ENCODE measurements at regions not wholly inside any gene's neighbourhood (a gene's known extent, or its start where the extent isn't known, plus 50 kb on each side); places are given as distances from the start of the nearest gene placed in this dataset.

- no peak for TF ChIP-seq CTCF (IDR thresholded peaks at IDR 0.05; ENCODE audit: low read depth, low read length, missing control alignments)
- H3K4me3 ChIP-seq (ENCODE audit: low read depth, low read length): no peak overlapping the region
- in situ Hi-C loops (cut with HindIII; ENCODE audit: low sequenced_read_pairs): no loop called here
- DNase-seq (ENCODE audit: low read depth): no peak
Observed at GRCh38 chr20:52536040-52536439, 344.5 kb upstream of the ZFP64 start.

GRCh38 chr20:52534616-52535015, 343.0 kb upstream of the ZFP64 start:
- no peak for TF ChIP-seq CTCF (IDR thresholded peaks at IDR 0.05; ENCODE audit: low read depth, low read length, missing control alignments)
- in situ Hi-C loops (cut with HindIII; ENCODE audit: low sequenced_read_pairs): no loop called here
- H3K4me3 ChIP-seq (ENCODE audit: low read depth, low read length): no peak overlapping the region
- no peak for DNase-seq (ENCODE audit: low read depth)

GRCh38 chr20:52533401-52533800, 341.8 kb upstream of the ZFP64 start:
- in situ Hi-C loops (cut with HindIII; ENCODE audit: low sequenced_read_pairs): no loop called here
- H3K4me3 ChIP-seq (ENCODE audit: low read depth, low read length): no peak overlapping the region
- DNase-seq (ENCODE audit: low read depth): no peak
- TF ChIP-seq CTCF (IDR thresholded peaks at IDR 0.05; ENCODE audit: low read depth, low read length, missing control alignments): no peak

- in situ Hi-C loops (cut with HindIII; ENCODE audit: low sequenced_read_pairs): no loop called here
- TF ChIP-seq CTCF (IDR thresholded peaks at IDR 0.05; ENCODE audit: low read depth, low read length, missing control alignments): no peak
- no peak overlapping the region for H3K4me3 ChIP-seq (ENCODE audit: low read depth, low read length)
- DNase-seq (ENCODE audit: low read depth): no peak
Observed at GRCh38 chr20:52532674-52533073, 341.1 kb upstream of the ZFP64 start.

GRCh38 chr20:52530571-52530970, 339.0 kb upstream of the ZFP64 start:
- no peak overlapping the region for H3K4me3 ChIP-seq (ENCODE audit: low read depth, low read length)
- no peak for TF ChIP-seq CTCF (IDR thresholded peaks at IDR 0.05; ENCODE audit: low read depth, low read length, missing control alignments)
- in situ Hi-C loops (cut with HindIII; ENCODE audit: low sequenced_read_pairs): no loop called here
- DNase-seq (ENCODE audit: low read depth): no peak

- no peak for TF ChIP-seq CTCF (IDR thresholded peaks at IDR 0.05; ENCODE audit: low read depth, low read length, missing control alignments)
- in situ Hi-C loops (cut with HindIII; ENCODE audit: low sequenced_read_pairs): loop anchor here (5.0 kb wide), 1 partner anchor 37 kb away; no protein-coding TSS in a partner anchor
- no peak for DNase-seq (ENCODE audit: low read depth)
- H3K4me3 ChIP-seq (ENCODE audit: low read depth, low read length): no peak overlapping the region
Observed at GRCh38 chr20:52529826-52530225, 338.2 kb upstream of the ZFP64 start.

GRCh38 chr20:52524861-52525260, 333.3 kb upstream of the ZFP64 start:
- no peak overlapping the region for H3K4me3 ChIP-seq (ENCODE audit: low read depth, low read length)
- DNase-seq (ENCODE audit: low read depth): no peak
- in situ Hi-C loops (cut with HindIII; ENCODE audit: low sequenced_read_pairs): loop anchor here (5.0 kb wide), 1 partner anchor 42 kb away; no protein-coding TSS in a partner anchor
- TF ChIP-seq CTCF (IDR thresholded peaks at IDR 0.05; ENCODE audit: low read depth, low read length, missing control alignments): no peak
